ENCODE measurements at regions not wholly inside any gene's neighbourhood (a gene's known extent, or its start where the extent isn't known, plus 50 kb on each side); places are given as distances from the start of the nearest gene placed in this dataset.

DNA sequence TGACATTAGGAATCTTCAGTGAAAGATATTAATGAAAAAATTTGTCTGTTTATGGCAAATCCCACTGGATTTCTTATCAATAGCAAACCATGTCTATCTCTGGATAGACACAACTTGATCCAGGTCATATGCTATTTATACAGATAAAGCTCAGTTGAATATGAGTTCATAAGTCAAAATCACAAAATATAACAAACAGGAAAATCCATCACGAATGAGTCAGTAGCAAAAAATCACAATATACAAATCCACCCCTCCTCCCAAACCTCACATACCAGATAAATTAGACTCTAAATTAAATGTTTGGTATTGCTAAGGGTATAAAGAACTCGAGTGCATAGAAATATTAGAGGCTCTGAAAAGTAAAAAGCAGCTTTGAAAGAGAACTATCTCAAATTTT, 420.5 kb downstream of the TLL1 start:
- no peaks in the 10 kb centered on the region for H3K36me3 ChIP-seq (ENCODE audit: low read length)
- no peak overlapping the region for H2AFZ ChIP-seq (ENCODE audit: low read depth, low read length, severe bottlenecking)
- no peaks in the 10 kb centered on the region for H4K20me1 ChIP-seq (ENCODE audit: low read depth, low read length)
- no peaks in the 10 kb centered on the region for H3K79me2 ChIP-seq (ENCODE audit: insufficient read depth, low read length)
- H3K4me3 ChIP-seq (ENCODE audit: insufficient read depth, low read length, poor library complexity, severe bottlenecking): no peak overlapping the region
- H3K27me3 ChIP-seq (ENCODE audit: low read length): no peaks in the 10 kb centered on the region
- H3K9me2 ChIP-seq (replicated peaks; ENCODE audit: insufficient read depth, low read length): no peaks in the 10 kb centered on the region
- H3K9me3 ChIP-seq (ENCODE audit: insufficient read depth, low read length): no peaks in the 10 kb centered on the region
- H3K27ac ChIP-seq (ENCODE audit: low read depth, low read length): no peak overlapping the region
- H3F3A ChIP-seq (ENCODE audit: insufficient read depth): no peaks in the 10 kb centered on the region
- H3K4me2 ChIP-seq (ENCODE audit: low read depth, low read length, poor library complexity, severe bottlenecking): no peak overlapping the region
- no peak overlapping the region for H3K9ac ChIP-seq (ENCODE audit: low read length)
- TF ChIP-seq EZH2phosphoT487 (conservative IDR thresholded peaks at IDR 0.05; ENCODE audit: low read length): no peak
- TF ChIP-seq, protein P1, sequence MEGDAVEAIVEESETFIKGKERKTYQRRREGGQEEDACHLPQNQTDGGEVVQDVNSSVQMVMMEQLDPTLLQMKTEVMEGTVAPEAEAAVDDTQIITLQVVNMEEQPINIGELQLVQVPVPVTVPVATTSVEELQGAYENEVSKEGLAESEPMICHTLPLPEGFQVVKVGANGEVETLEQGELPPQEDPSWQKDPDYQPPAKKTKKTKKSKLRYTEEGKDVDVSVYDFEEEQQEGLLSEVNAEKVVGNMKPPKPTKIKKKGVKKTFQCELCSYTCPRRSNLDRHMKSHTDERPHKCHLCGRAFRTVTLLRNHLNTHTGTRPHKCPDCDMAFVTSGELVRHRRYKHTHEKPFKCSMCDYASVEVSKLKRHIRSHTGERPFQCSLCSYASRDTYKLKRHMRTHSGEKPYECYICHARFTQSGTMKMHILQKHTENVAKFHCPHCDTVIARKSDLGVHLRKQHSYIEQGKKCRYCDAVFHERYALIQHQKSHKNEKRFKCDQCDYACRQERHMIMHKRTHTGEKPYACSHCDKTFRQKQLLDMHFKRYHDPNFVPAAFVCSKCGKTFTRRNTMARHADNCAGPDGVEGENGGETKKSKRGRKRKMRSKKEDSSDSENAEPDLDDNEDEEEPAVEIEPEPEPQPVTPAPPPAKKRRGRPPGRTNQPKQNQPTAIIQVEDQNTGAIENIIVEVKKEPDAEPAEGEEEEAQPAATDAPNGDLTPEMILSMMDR (IDR thresholded peaks at IDR 0.05; ENCODE audit: insufficient read depth, low read length, poor library complexity, severe bottlenecking): no peak

DNA sequence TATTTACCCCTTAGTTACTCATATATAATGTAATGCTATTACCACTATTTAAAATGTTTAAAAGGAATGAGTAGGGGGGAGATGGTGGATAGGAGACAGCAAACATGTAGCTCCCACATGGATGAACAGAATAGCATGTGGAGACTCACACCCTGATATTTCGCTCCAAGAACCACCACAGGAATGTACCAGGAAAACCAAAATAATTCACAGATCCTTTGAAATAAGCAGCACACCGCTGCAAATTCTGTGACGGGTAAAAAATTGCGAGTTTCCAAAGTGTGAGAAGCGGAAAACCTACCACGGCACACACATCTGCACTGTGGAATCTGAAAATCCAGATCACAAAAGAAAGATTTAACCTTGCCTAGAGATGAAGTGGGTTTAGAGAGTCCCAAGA, 428.2 kb downstream of the TLL1 start:
- Histone ChIP-seq H3K27me3 (ENCODE audit: low read length) (no peaks in the 10 kb centered on the region), H4K20me1 (ENCODE audit: low read depth, low read length) (no peaks in the 10 kb centered on the region), H3F3A (ENCODE audit: insufficient read depth) (no peaks in the 10 kb centered on the region), H2AFZ (ENCODE audit: low read depth, low read length, severe bottlenecking) (no peak overlapping the region), H3K4me2 (ENCODE audit: low read depth, low read length, poor library complexity, severe bottlenecking) (no peak overlapping the region), H3K9ac (ENCODE audit: low read length) (no peak overlapping the region), H3K36me3 (ENCODE audit: low read length) (no peaks in the 10 kb centered on the region), H3K27ac (ENCODE audit: low read depth, low read length) (no peak overlapping the region), H3K79me2 (ENCODE audit: insufficient read depth, low read length) (no peaks in the 10 kb centered on the region), H3K4me3 (ENCODE audit: insufficient read depth, low read length, poor library complexity, severe bottlenecking) (no peak overlapping the region), H3K9me3 (ENCODE audit: insufficient read depth, low read length) (0 out of 2 replicates have a peak, but pooled peaks cover 4% of the 10 kb centered on the region), H3K9me2 (replicated peaks; ENCODE audit: insufficient read depth, low read length) (no peaks in the 10 kb centered on the region)
- TF ChIP-seq EZH2phosphoT487 (conservative IDR thresholded peaks at IDR 0.05; ENCODE audit: low read length): no peak
- TF ChIP-seq, protein P1 (IDR thresholded peaks at IDR 0.05; ENCODE audit: insufficient read depth, low read length, poor library complexity, severe bottlenecking): no peak

DNA sequence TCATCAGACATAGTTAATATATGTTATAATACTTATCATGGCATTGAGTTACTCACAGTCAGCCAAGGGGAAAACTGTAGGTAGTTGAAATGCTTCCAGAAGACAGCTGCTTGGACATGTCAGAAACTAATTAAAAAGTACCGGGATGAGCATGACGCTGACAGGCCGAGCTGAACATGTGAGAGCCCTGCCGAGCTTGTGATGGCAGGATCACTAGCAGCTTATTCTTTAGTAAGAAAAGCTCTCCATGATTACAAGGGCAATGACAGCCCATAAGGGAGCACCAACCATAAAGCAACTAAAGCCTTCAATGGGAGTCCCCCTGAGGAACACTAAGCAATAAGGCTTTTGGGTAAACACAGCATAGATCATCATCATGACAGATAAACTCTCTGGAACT, 435.6 kb downstream of the TLL1 start:
- no peak overlapping the region for H2AFZ ChIP-seq (ENCODE audit: low read depth, low read length, severe bottlenecking)
- H3F3A ChIP-seq (ENCODE audit: insufficient read depth): no peaks in the 10 kb centered on the region
- H3K79me2 ChIP-seq (ENCODE audit: insufficient read depth, low read length): no peaks in the 10 kb centered on the region
- H3K9me2 ChIP-seq (replicated peaks; ENCODE audit: insufficient read depth, low read length): no peaks in the 10 kb centered on the region
- TF ChIP-seq EZH2phosphoT487 (conservative IDR thresholded peaks at IDR 0.05; ENCODE audit: low read length): no peak
- TF ChIP-seq, protein P1 (IDR thresholded peaks at IDR 0.05; ENCODE audit: insufficient read depth, low read length, poor library complexity, severe bottlenecking): no peak
- no peak overlapping the region for H3K9ac ChIP-seq (ENCODE audit: low read length)
- H3K27me3 ChIP-seq (ENCODE audit: low read length): no peaks in the 10 kb centered on the region
- no peaks in the 10 kb centered on the region for H3K36me3 ChIP-seq (ENCODE audit: low read length)
- no peaks in the 10 kb centered on the region for H3K9me3 ChIP-seq (ENCODE audit: insufficient read depth, low read length)
- H3K4me3 ChIP-seq (ENCODE audit: insufficient read depth, low read length, poor library complexity, severe bottlenecking): no peak overlapping the region
- H4K20me1 ChIP-seq (ENCODE audit: low read depth, low read length): no peaks in the 10 kb centered on the region
- no peak overlapping the region for H3K4me2 ChIP-seq (ENCODE audit: low read depth, low read length, poor library complexity, severe bottlenecking)
- H3K27ac ChIP-seq (ENCODE audit: low read depth, low read length): no peak overlapping the region

All from SU-DHL-6 (cell line).